ENCODE measurements at regions not wholly inside any gene's neighbourhood (a gene's known extent, or its start where the extent isn't known, plus 50 kb on each side); places are given as distances from the start of the nearest gene placed in this dataset.

- Histone ChIP-seq H3K27ac (ENCODE audit: extremely low read depth, low read depth, low read length) (no peak overlapping the region), H3K4me1 (ENCODE audit: control insufficient read depth, insufficient read depth, low read length) (no peaks in the 10 kb centered on the region), H3K4me3 (ENCODE audit: low read depth, low read length) (no peak overlapping the region), H3K9me3 (ENCODE audit: control insufficient read depth, insufficient read depth, low read depth, low read length) (no peaks in the 10 kb centered on the region), H3K36me3 (ENCODE audit: control insufficient read depth in 2 of 2, insufficient read depth in 1 of 2, low read length in 2 of 2) (no peaks in the 10 kb centered on the region)
- ChIA-PET POLR2A (no interaction called here), CTCF (no interaction called here)
- TF ChIP-seq ZBTB17 (tag by site-specific recombination; IDR thresholded peaks at IDR 0.05) (no peak), ZNF138 (tag by site-specific recombination; IDR thresholded peaks at IDR 0.05; ENCODE audit: borderline replicate concordance) (no peak), ZNF473 (tag by site-specific recombination; IDR thresholded peaks at IDR 0.05) (no peak), PRDM10 (tag by site-specific recombination; IDR thresholded peaks at IDR 0.05) (no peak), GLIS1 (tag by site-specific recombination; IDR thresholded peaks at IDR 0.05) (no peak), BCL11B (tag by site-specific recombination; IDR thresholded peaks at IDR 0.05; ENCODE audit: low read depth) (no peak), ZNF596 (tag by site-specific recombination; IDR thresholded peaks at IDR 0.05) (no peak), ZNF248 (tag by site-specific recombination; IDR thresholded peaks at IDR 0.05) (no peak), ZBTB44 (tag by site-specific recombination; IDR thresholded peaks at IDR 0.05) (no peak), ZNF37A (tag by site-specific recombination; IDR thresholded peaks at IDR 0.05) (no peak), ZNF239 (tag by site-specific recombination; IDR thresholded peaks at IDR 0.05) (no peak), ZNF19 (tag by site-specific recombination; IDR thresholded peaks at IDR 0.05; ENCODE audit: low read depth) (no peak), ZNF23 (tag by site-specific recombination; IDR thresholded peaks at IDR 0.05; ENCODE audit: borderline replicate concordance) (no peak), HOXA7 (CRISPR knock-in tag; IDR thresholded peaks at IDR 0.05; ENCODE audit: borderline replicate concordance) (no peak), ZNF513 (tag by site-specific recombination; IDR thresholded peaks at IDR 0.05) (no peak), ZNF223 (tag by site-specific recombination; IDR thresholded peaks at IDR 0.05) (no peak), ZNF621 (tag by site-specific recombination; IDR thresholded peaks at IDR 0.05) (no peak)
These were observed 1312.2 kb downstream of the SI start for GRCh38 chr3:163766112-163766511.

GRCh38 chr3:163753033-163753432 lies 1325.3 kb downstream of the SI start:
- ChIA-PET CTCF (interaction anchor here (0.6 kb wide), 1 partner anchor 77 kb away, joined by 6 read pairs; no protein-coding TSS in a partner anchor), POLR2A (no interaction called here)
- Histone ChIP-seq H3K27ac (ENCODE audit: extremely low read depth, low read depth, low read length) (no peak overlapping the region), H3K36me3 (ENCODE audit: control insufficient read depth in 2 of 2, insufficient read depth in 1 of 2, low read length in 2 of 2) (no peaks in the 10 kb centered on the region), H3K4me1 (ENCODE audit: control insufficient read depth, insufficient read depth, low read length) (no peaks in the 10 kb centered on the region), H3K4me3 (ENCODE audit: low read depth, low read length) (no peak overlapping the region), H3K9me3 (ENCODE audit: control insufficient read depth, insufficient read depth, low read depth, low read length) (no peaks in the 10 kb centered on the region)
- no peak for TF ChIP-seq ZNF266 (tag by site-specific recombination; IDR thresholded peaks at IDR 0.05; ENCODE audit: low read depth)
- no peak for TF ChIP-seq ZNF157 (tag by site-specific recombination; IDR thresholded peaks at IDR 0.05)
- no peak for TF ChIP-seq OSR2 (tag by site-specific recombination; IDR thresholded peaks at IDR 0.05)
- TF ChIP-seq ZNF530 (tag by site-specific recombination; IDR thresholded peaks at IDR 0.05; ENCODE audit: low read depth), result no peak
- no peak for TF ChIP-seq ZBTB49 (tag by site-specific recombination; IDR thresholded peaks at IDR 0.05; ENCODE audit: low read depth)
- no peak for TF ChIP-seq ZNF571 (tag by site-specific recombination; IDR thresholded peaks at IDR 0.05)
- no peak for TF ChIP-seq KLF17 (tag by site-specific recombination; IDR thresholded peaks at IDR 0.05)
- no peak for TF ChIP-seq REPIN1 (tag by site-specific recombination; IDR thresholded peaks at IDR 0.05; ENCODE audit: low read depth)
- TF ChIP-seq ZNF514 (tag by site-specific recombination; IDR thresholded peaks at IDR 0.05), result no peak
- no peak for TF ChIP-seq ZNF146 (tag by site-specific recombination; IDR thresholded peaks at IDR 0.05)
- TF ChIP-seq WT1 (tag by site-specific recombination; IDR thresholded peaks at IDR 0.05), result no peak

All from HEK293 (cell line).